Caco-2 (cell line): ENCODE measurements at regions not wholly inside any gene's neighbourhood (a gene's known extent, or its start where the extent isn't known, plus 50 kb on each side); places are given as distances from the start of the nearest gene placed in this dataset.

Source experiments
- BruUV-seq: library from RNA; stranded (reverse); fragments of 400-500 nt; replicated peaks from 2 replicates; lab custom pipeline; 2021; lab: Mats Ljungman, UMichigan
- CTCF ChIA-PET: fragments of 300-600 bp; sonication (Branson Sonifier 250); formaldehyde crosslinking; loops from one replicate; lab custom pipeline; 2022; ENCODE audit warnings: antibody characterized with exemption; lab: Charles Lee
- POLR2A ChIA-PET: fragments of 300-600 bp; sonication (Branson Sonifier 250); formaldehyde crosslinking; loops from one replicate; lab custom pipeline; 2022; ENCODE audit warnings: antibody characterized with exemption; lab: Charles Lee
- DNase-seq, 2 experiments: peaks; one replicate each; pipeline versions ENCODE4 v3.0.0 to v3.0.0-alpha.2; 2020 to 2022
- H3K27me3 ChIP-seq: replicated peaks from 2 replicates; pipeline ENCODE4 v1.6.0; 2011; ENCODE audit warnings: low read length; ENCODE audit not compliant: control insufficient read depth, insufficient read depth
- H3K36me3 ChIP-seq: 2 replicates; pipeline ENCODE4 v1.5.1; 2011; ENCODE audit warnings: low read length; ENCODE audit not compliant: control insufficient read depth, insufficient read depth
- H3K4me1 ChIP-seq: fragments of 250-450 bp; sonication (Bioruptor Pico); 2 replicates; pipeline ENCODE4 v1.5.1; 2020; ENCODE audit warnings: mild to moderate bottlenecking
- H3K4me3 ChIP-seq: 2 replicates; pipeline ENCODE4 v1.5.1; 2011; ENCODE audit warnings: low read depth, mild to moderate bottlenecking, control low read depth, low read length
- H3K9me3 ChIP-seq: fragments of 250-450 bp; sonication (Bioruptor Pico); 2 replicates; pipeline ENCODE4 v1.5.1; 2020; ENCODE audit warnings: mild to moderate bottlenecking, moderate library complexity
- H3K27ac Mint-ChIP-seq: one replicate; pipeline ENCODE4 v1.8.0; 2022; ENCODE audit warnings: mixed read lengths; ENCODE audit not compliant: unreplicated experiment
- H3K27me3 Mint-ChIP-seq: one replicate; pipeline ENCODE4 v1.8.0; 2022; ENCODE audit warnings: mixed read lengths; ENCODE audit not compliant: insufficient read depth, unreplicated experiment
- H3K36me3 Mint-ChIP-seq: one replicate; pipeline ENCODE4 v1.8.0; 2022; ENCODE audit warnings: mild to moderate bottlenecking, mixed read lengths; ENCODE audit not compliant: insufficient read depth, unreplicated experiment
- H3K4me1 Mint-ChIP-seq: one replicate; pipeline ENCODE4 v1.8.0; 2022; ENCODE audit warnings: low read depth, mixed read lengths; ENCODE audit not compliant: unreplicated experiment
- H3K4me3 Mint-ChIP-seq: one replicate; pipeline ENCODE4 v1.8.0; 2022; ENCODE audit warnings: mild to moderate bottlenecking, moderate library complexity, mixed read lengths; ENCODE audit not compliant: unreplicated experiment
- H3K9me3 Mint-ChIP-seq: one replicate; pipeline ENCODE4 v1.8.0; 2022; ENCODE audit warnings: mixed read lengths; ENCODE audit not compliant: unreplicated experiment
- CTCF ChIP-seq, 2 experiments: fragments of 200-600 bp in 1 of 2; IDR thresholded peaks; 1 replicate in 1 of 2; 2 replicates in 1 of 2; pipeline versions ENCODE4 v1.5.1 to v1.8.0; 2011 to 2022; ENCODE audit warnings: antibody characterized with exemption in 1 of 2, control low read depth in 1 of 2, inconsistent platforms in 1 of 2, low read depth in 1 of 2, low read length in 1 of 2, mild to moderate bottlenecking in 1 of 2, moderate library complexity in 1 of 2; ENCODE audit not compliant: insufficient read depth in 1 of 2, severe bottlenecking in 1 of 2, unreplicated experiment in 1 of 2
- intact Hi-C: fragments of 100-400 bp; cut with micrococcal nuclease; formaldehyde crosslinking; loops from one replicate; pipeline ENCODE4 v1.10.0; 2022; ENCODE audit not compliant: unreplicated experiment

GRCh38 chr14:52166822-52167221 lies 98.0 kb upstream of the NID2 start:
- peaks cover 27% of the 10 kb centered on the region for H3K9me3 ChIP-seq
- H3K9me3 Mint-ChIP-seq = no peaks in the 10 kb centered on the region
- no peak overlapping the region for H3K4me3 Mint-ChIP-seq
- CTCF ChIA-PET = no interaction called here
- BruUV-seq = no TSS peak
- no peak overlapping the region for H3K27ac Mint-ChIP-seq
- no peaks in the 10 kb centered on the region for H3K36me3 ChIP-seq
- H3K4me3 ChIP-seq = no peak overlapping the region
- H3K36me3 Mint-ChIP-seq = no peaks in the 10 kb centered on the region
- H3K27me3 Mint-ChIP-seq = no peaks in the 10 kb centered on the region
- intact Hi-C loops = no loop called here
- no peak for TF ChIP-seq CTCF (IDR thresholded peaks at IDR 0.05; ENCODE audit: insufficient read depth in 1 of 2, low read depth in 1 of 2, low read length in 1 of 2, severe bottlenecking in 1 of 2, unreplicated experiment in 1 of 2)
- DNase-seq = no peak
- POLR2A ChIA-PET = no interaction called here
- no peaks in the 10 kb centered on the region for H3K27me3 ChIP-seq
- H3K4me1 ChIP-seq = no peaks in the 10 kb centered on the region
- no peaks in the 10 kb centered on the region for H3K4me1 Mint-ChIP-seq

- POLR2A ChIA-PET = no interaction called here
- DNase-seq = no peak
- TF ChIP-seq CTCF (IDR thresholded peaks at IDR 0.05; ENCODE audit: insufficient read depth in 1 of 2, low read depth in 1 of 2, low read length in 1 of 2, severe bottlenecking in 1 of 2, unreplicated experiment in 1 of 2) = no peak
- intact Hi-C loops = no loop called here
- no peaks in the 10 kb centered on the region for H3K4me1 Mint-ChIP-seq
- Histone ChIP-seq H3K4me1 (no peaks in the 10 kb centered on the region), H3K27me3 (no peaks in the 10 kb centered on the region), H3K9me3 (0 out of 2 replicates have a peak, but pooled peaks cover 7% of the 10 kb centered on the region), H3K36me3 (no peaks in the 10 kb centered on the region), H3K4me3 (no peak overlapping the region)
- no peaks in the 10 kb centered on the region for H3K36me3 Mint-ChIP-seq
- H3K27me3 Mint-ChIP-seq = peaks cover 6% of the 10 kb centered on the region
- H3K27ac Mint-ChIP-seq = no peak overlapping the region
- no peak overlapping the region for H3K4me3 Mint-ChIP-seq
- CTCF ChIA-PET = no interaction called here
- no TSS peak for BruUV-seq
- peaks cover 17% of the 10 kb centered on the region for H3K9me3 Mint-ChIP-seq
Observed at GRCh38 chr14:52155651-52156213, 86.9 kb upstream of the NID2 start.

GRCh38 chr14:52154992-52155650 lies 86.3 kb upstream of the NID2 start:
- BruUV-seq = no TSS peak

More at GRCh38 chr14:52154992-52155650, 86.3 kb upstream of the NID2 start:
- H3K36me3 Mint-ChIP-seq = no peaks in the 10 kb centered on the region
- TF ChIP-seq CTCF (IDR thresholded peaks at IDR 0.05; ENCODE audit: insufficient read depth in 1 of 2, low read depth in 1 of 2, low read length in 1 of 2, severe bottlenecking in 1 of 2, unreplicated experiment in 1 of 2) = no peak
- no peak overlapping the region for H3K27ac Mint-ChIP-seq
- H3K9me3 ChIP-seq = 0 out of 2 replicates have a peak, but pooled peaks cover 7% of the 10 kb centered on the region
- H3K4me3 ChIP-seq = no peak overlapping the region
- no peak overlapping the region for H3K4me3 Mint-ChIP-seq
- POLR2A ChIA-PET = no interaction called here
- H3K27me3 Mint-ChIP-seq = peaks cover 3% of the 10 kb centered on the region
- intact Hi-C loops = no loop called here
- H3K4me1 ChIP-seq = no peaks in the 10 kb centered on the region
- DNase-seq = no peak
- H3K4me1 Mint-ChIP-seq = no peaks in the 10 kb centered on the region
- peaks cover 11% of the 10 kb centered on the region for H3K9me3 Mint-ChIP-seq
- CTCF ChIA-PET = no interaction called here
- H3K36me3 ChIP-seq = no peaks in the 10 kb centered on the region
- H3K27me3 ChIP-seq = no peaks in the 10 kb centered on the region
